ENCODE measurements at regions not wholly inside any gene's neighbourhood (a gene's known extent, or its start where the extent isn't known, plus 50 kb on each side); places are given as distances from the start of the nearest gene placed in this dataset.

DNA sequence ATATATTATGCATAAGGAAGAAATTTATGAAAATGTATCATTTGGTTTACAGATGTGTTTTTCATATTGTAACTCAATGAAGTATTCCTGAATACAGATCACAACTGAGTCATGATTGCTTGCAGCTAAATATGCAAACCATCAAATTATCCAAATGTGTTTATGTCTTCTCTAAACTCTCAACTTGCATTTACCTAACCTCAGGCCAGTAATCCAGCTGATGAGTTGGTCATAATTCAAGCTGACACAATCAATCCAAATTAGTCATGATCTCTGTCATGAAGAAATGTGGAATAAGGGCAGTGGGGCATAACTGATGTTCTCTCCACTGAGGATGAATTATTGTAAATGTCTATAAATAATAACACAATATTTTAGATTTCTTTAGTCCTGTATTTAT is 104.8 kb upstream of the CNTN1 start:
- TF ChIP-seq CTCF (IDR thresholded peaks at IDR 0.05), result no peak
- TF ChIP-seq POLR2A (IDR thresholded peaks at IDR 0.05), result no peak
